ENCODE measurements at regions not wholly inside any gene's neighbourhood (a gene's known extent, or its start where the extent isn't known, plus 50 kb on each side); places are given as distances from the start of the nearest gene placed in this dataset.

GRCh38 chr4:43296946-43297528, 404.5 kb downstream of the GRXCR1 start:
- Histone ChIP-seq H3K4me3 (ENCODE audit: low read depth, low read length) (no peak overlapping the region), H3K36me3 (ENCODE audit: control insufficient read depth, insufficient read depth, low read length) (no peaks in the 10 kb centered on the region), H3K4me1 (no peaks in the 10 kb centered on the region), H3K27me3 (replicated peaks; ENCODE audit: control insufficient read depth, insufficient read depth, low read length) (no peaks in the 10 kb centered on the region), H3K9me3 (no peaks in the 10 kb centered on the region)
- Mint-ChIP-seq H3K27me3 (ENCODE audit: insufficient read depth, unreplicated experiment) (no peaks in the 10 kb centered on the region), H3K9me3 (ENCODE audit: unreplicated experiment) (no peaks in the 10 kb centered on the region), H3K4me1 (ENCODE audit: low read depth, unreplicated experiment) (no peaks in the 10 kb centered on the region), H3K27ac (ENCODE audit: unreplicated experiment) (no peak overlapping the region), H3K4me3 (ENCODE audit: unreplicated experiment) (no peak overlapping the region), H3K36me3 (ENCODE audit: insufficient read depth, unreplicated experiment) (no peaks in the 10 kb centered on the region)
- CTCF ChIA-PET = no interaction called here
- intact Hi-C loops (cut with micrococcal nuclease; ENCODE audit: unreplicated experiment) = no loop called here
- no peak for DNase-seq
- TF ChIP-seq CTCF (IDR thresholded peaks at IDR 0.05; ENCODE audit: insufficient read depth in 1 of 2, low read depth in 1 of 2, low read length in 1 of 2, severe bottlenecking in 1 of 2, unreplicated experiment in 1 of 2) = no peak
- no TSS peak for BruUV-seq (replicated peaks)
- POLR2A ChIA-PET = no interaction called here

- H3K9me3 ChIP-seq = no peaks in the 10 kb centered on the region
- H3K4me1 ChIP-seq = no peaks in the 10 kb centered on the region
- intact Hi-C loops (cut with micrococcal nuclease; ENCODE audit: unreplicated experiment) = no loop called here
- Mint-ChIP-seq H3K36me3 (ENCODE audit: insufficient read depth, unreplicated experiment) (no peaks in the 10 kb centered on the region), H3K27ac (ENCODE audit: unreplicated experiment) (no peak overlapping the region), H3K4me1 (ENCODE audit: low read depth, unreplicated experiment) (no peaks in the 10 kb centered on the region), H3K27me3 (ENCODE audit: insufficient read depth, unreplicated experiment) (no peaks in the 10 kb centered on the region), H3K9me3 (ENCODE audit: unreplicated experiment) (no peaks in the 10 kb centered on the region), H3K4me3 (ENCODE audit: unreplicated experiment) (no peak overlapping the region)
- BruUV-seq (replicated peaks) = no TSS peak
- ChIA-PET POLR2A (no interaction called here), CTCF (no interaction called here)
- H3K36me3 ChIP-seq (ENCODE audit: control insufficient read depth, insufficient read depth, low read length) = no peaks in the 10 kb centered on the region
- TF ChIP-seq CTCF (IDR thresholded peaks at IDR 0.05; ENCODE audit: insufficient read depth in 1 of 2, low read depth in 1 of 2, low read length in 1 of 2, severe bottlenecking in 1 of 2, unreplicated experiment in 1 of 2) = no peak
- no peak overlapping the region for H3K4me3 ChIP-seq (ENCODE audit: low read depth, low read length)
- H3K27me3 ChIP-seq (replicated peaks; ENCODE audit: control insufficient read depth, insufficient read depth, low read length) = no peaks in the 10 kb centered on the region
- DNase-seq = no peak
Measured at GRCh38 chr4:43316813-43317212, 424.3 kb downstream of the GRXCR1 start.

- Mint-ChIP-seq H3K36me3 (ENCODE audit: insufficient read depth, unreplicated experiment) (no peaks in the 10 kb centered on the region), H3K27ac (ENCODE audit: unreplicated experiment) (no peak overlapping the region), H3K4me3 (ENCODE audit: unreplicated experiment) (no peak overlapping the region), H3K27me3 (ENCODE audit: insufficient read depth, unreplicated experiment) (peaks cover 3% of the 10 kb centered on the region), H3K9me3 (ENCODE audit: unreplicated experiment) (no peaks in the 10 kb centered on the region), H3K4me1 (ENCODE audit: low read depth, unreplicated experiment) (no peaks in the 10 kb centered on the region)
- Histone ChIP-seq H3K9me3 (no peaks in the 10 kb centered on the region), H3K4me1 (no peaks in the 10 kb centered on the region), H3K27me3 (replicated peaks; ENCODE audit: control insufficient read depth, insufficient read depth, low read length) (no peaks in the 10 kb centered on the region), H3K36me3 (ENCODE audit: control insufficient read depth, insufficient read depth, low read length) (no peaks in the 10 kb centered on the region), H3K4me3 (ENCODE audit: low read depth, low read length) (no peak overlapping the region)
- no peak for DNase-seq
- intact Hi-C loops (cut with micrococcal nuclease; ENCODE audit: unreplicated experiment) = no loop called here
- BruUV-seq (replicated peaks) = no TSS peak
- POLR2A ChIA-PET = no interaction called here
- no peak for TF ChIP-seq CTCF (IDR thresholded peaks at IDR 0.05; ENCODE audit: insufficient read depth in 1 of 2, low read depth in 1 of 2, low read length in 1 of 2, severe bottlenecking in 1 of 2, unreplicated experiment in 1 of 2)
- CTCF ChIA-PET = no interaction called here
Measured at GRCh38 chr4:43325220-43325967, 432.9 kb downstream of the GRXCR1 start.

Measured in Caco-2 (cell line).